Tibial nerve (tissue), 4 donors: ENCODE measurements at regions not wholly inside any gene's neighbourhood (a gene's known extent, or its start where the extent isn't known, plus 50 kb on each side); places are given as distances from the start of the nearest gene placed in this dataset.

Experiments used
- DNase-seq, 2 donors: peaks; one replicate each; pipeline ENCODE4 v3.0.0-alpha.2; 2019; ENCODE audit warnings: low spot score in 2 of 2
- H3K27ac ChIP-seq, 4 donors: fragments of 200-600 bp; sonication (generic) in 3 of 4; one replicate each; pipeline ENCODE4 v1.5.1; 2017 to 2019; ENCODE audit warnings: mild to moderate bottlenecking in 1 of 4
- H3K27me3 ChIP-seq, 2 donors: fragments of 200-600 bp; sonication (generic) in 1 of 2; one replicate each; pipeline versions ENCODE4 v1.5.1 to v1.6.0; 2017 to 2019
- H3K36me3 ChIP-seq, 3 donors: fragments of 200-600 bp; sonication (generic); one replicate each; pipeline ENCODE4 v1.5.1; 2018 to 2019
- H3K4me1 ChIP-seq, 4 donors: fragments of 200-600 bp; sonication (generic) in 3 of 4; one replicate each; pipeline ENCODE4 v1.5.1; 2017 to 2019
- H3K4me3 ChIP-seq, 4 donors: fragments of 200-600 bp; sonication (generic) in 3 of 4; one replicate each; pipeline ENCODE4 v1.5.1; 2017 to 2019; ENCODE audit warnings: mild to moderate bottlenecking in 1 of 4, moderate library complexity in 1 of 4
- H3K9me3 ChIP-seq, 4 donors: fragments of 200-600 bp; sonication (generic) in 3 of 4; one replicate each; pipeline ENCODE4 v1.5.1; 2017 to 2019
- EP300 ChIP-seq, 2 donors: sonication (generic); formaldehyde crosslinking; IDR thresholded peaks; one replicate each; pipeline ENCODE4 v1.6.1; 2017; ENCODE audit warnings: antibody characterized with exemption in 2 of 2, mild to moderate bottlenecking in 1 of 2
- POLR2A ChIP-seq, 2 donors: fragments of 450-650 bp; IDR thresholded peaks; one replicate each; pipeline ENCODE4 v1.6.1; 2017; ENCODE audit warnings: antibody characterized with exemption in 2 of 2, mild to moderate bottlenecking in 2 of 2, moderate library complexity in 2 of 2
- WGBS, 2 donors: methylation state at CpG; one replicate each; pipeline ENCODE4 v1.1.5; 2018; 5-methylcytosine and 5-hydroxymethylcytosine counted together
- TF ChIP-seq, protein P1 (sequence below), 5 experiments: fragments of 200-600 bp in 3 of 5; fragments of 450-650 bp in 2 of 5; sonication (generic) in 3 of 5; IDR thresholded peaks; one replicate each; pipeline ENCODE4 v1.5.1; 2016 to 2019; ENCODE audit warnings: antibody characterized with exemption in 5 of 5, mild to moderate bottlenecking in 3 of 5, moderate library complexity in 2 of 5

DNA sequence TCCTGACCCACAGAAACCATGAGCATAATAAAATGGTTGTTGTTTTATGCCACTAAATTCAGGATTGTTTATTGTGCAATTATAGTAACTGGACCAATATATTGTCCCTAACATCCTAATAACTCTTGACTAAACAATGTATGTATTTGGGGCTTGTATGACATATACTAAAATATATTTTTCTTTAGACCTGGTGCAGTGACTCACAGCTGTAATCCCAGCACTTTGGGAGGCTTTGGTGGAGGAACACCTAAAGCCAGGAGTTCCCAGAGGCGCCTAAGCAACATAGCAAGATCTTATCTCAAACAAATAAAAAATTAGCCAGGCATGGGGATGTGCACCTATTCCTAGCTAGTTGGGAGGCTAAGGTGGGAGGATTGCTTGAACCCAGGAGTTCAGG, 180.4 kb downstream of the SUCNR1 start:
- H3K4me1 ChIP-seq, result no peaks in the 10 kb centered on the region
- no peak overlapping the region for H3K4me3 ChIP-seq
- WGBS, 2 donors, result 92 to 100% methylated on average over 1 of the region's 1 CpG
- DNase-seq, result no peak
- TF ChIP-seq, protein P1, sequence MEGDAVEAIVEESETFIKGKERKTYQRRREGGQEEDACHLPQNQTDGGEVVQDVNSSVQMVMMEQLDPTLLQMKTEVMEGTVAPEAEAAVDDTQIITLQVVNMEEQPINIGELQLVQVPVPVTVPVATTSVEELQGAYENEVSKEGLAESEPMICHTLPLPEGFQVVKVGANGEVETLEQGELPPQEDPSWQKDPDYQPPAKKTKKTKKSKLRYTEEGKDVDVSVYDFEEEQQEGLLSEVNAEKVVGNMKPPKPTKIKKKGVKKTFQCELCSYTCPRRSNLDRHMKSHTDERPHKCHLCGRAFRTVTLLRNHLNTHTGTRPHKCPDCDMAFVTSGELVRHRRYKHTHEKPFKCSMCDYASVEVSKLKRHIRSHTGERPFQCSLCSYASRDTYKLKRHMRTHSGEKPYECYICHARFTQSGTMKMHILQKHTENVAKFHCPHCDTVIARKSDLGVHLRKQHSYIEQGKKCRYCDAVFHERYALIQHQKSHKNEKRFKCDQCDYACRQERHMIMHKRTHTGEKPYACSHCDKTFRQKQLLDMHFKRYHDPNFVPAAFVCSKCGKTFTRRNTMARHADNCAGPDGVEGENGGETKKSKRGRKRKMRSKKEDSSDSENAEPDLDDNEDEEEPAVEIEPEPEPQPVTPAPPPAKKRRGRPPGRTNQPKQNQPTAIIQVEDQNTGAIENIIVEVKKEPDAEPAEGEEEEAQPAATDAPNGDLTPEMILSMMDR (IDR thresholded peaks at IDR 0.05), result no peak
- TF ChIP-seq POLR2A (IDR thresholded peaks at IDR 0.05) (no peak), EP300 (IDR thresholded peaks at IDR 0.05) (no peak)
- no peaks in the 10 kb centered on the region for H3K27me3 ChIP-seq
- no peaks in the 10 kb centered on the region for H3K9me3 ChIP-seq
- no peak overlapping the region for H3K27ac ChIP-seq
- no peaks in the 10 kb centered on the region for H3K36me3 ChIP-seq

- Histone ChIP-seq H3K4me3 (no peak overlapping the region), H3K27ac (no peak overlapping the region), H3K9me3 (no peaks in the 10 kb centered on the region), H3K27me3 (no peaks in the 10 kb centered on the region), H3K36me3 (no peaks in the 10 kb centered on the region), H3K4me1 (no peaks in the 10 kb centered on the region)
- DNase-seq, result no peak
- TF ChIP-seq POLR2A (IDR thresholded peaks at IDR 0.05) (no peak), EP300 (IDR thresholded peaks at IDR 0.05) (no peak)
- TF ChIP-seq, protein P1 (IDR thresholded peaks at IDR 0.05), result no peak
- 88 to 89% methylated on average over 3 of the region's 3 CpGs for WGBS, 2 donors
Observed at GRCh38 chr3:152054315-152054714, 180.9 kb downstream of the SUCNR1 start.

DNA sequence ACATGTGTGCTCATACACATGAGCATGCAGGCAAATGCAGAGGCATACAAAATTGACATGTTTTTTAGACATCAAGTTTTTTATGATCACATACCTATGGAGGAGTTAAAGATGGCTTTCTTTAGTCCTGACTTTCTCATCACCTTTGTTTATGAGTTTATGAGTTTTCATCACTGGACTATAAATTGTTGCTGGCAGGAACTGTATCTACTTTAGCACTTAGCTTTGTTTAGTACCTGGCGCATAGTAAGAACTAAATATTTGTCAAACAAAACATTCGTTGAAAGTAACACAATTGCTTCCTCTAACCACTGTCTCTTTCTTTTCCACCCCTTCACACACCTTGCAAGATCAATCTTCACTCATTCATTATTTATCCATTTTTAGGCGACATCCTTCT, 182.6 kb downstream of the SUCNR1 start:
- Histone ChIP-seq H3K9me3 (no peaks in the 10 kb centered on the region), H3K4me1 (peaks cover 0 to 7% (median 0%) of the 10 kb centered on the region in 4 donors), H3K4me3 (no peak overlapping the region), H3K27me3 (no peaks in the 10 kb centered on the region), H3K27ac (no peak overlapping the region), H3K36me3 (no peaks in the 10 kb centered on the region)
- 81 to 88% methylated on average over 3 of the region's 3 CpGs for WGBS, 2 donors
- TF ChIP-seq POLR2A (IDR thresholded peaks at IDR 0.05) (no peak), EP300 (IDR thresholded peaks at IDR 0.05) (no peak)
- TF ChIP-seq, protein P1 (IDR thresholded peaks at IDR 0.05), result no peak
- DNase-seq, result no peak

GRCh38 chr3:152056481-152056880, 183.0 kb downstream of the SUCNR1 start:
- no peak for DNase-seq
- no peaks in the 10 kb centered on the region for H3K36me3 ChIP-seq

GRCh38 chr3:152056987-152057386, 183.5 kb downstream of the SUCNR1 start:
- TF ChIP-seq POLR2A (IDR thresholded peaks at IDR 0.05), result no peak
- TF ChIP-seq, protein P1 (IDR thresholded peaks at IDR 0.05), result no peak
- no peak for TF ChIP-seq EP300 (IDR thresholded peaks at IDR 0.05)
- Histone ChIP-seq H3K27me3 (no peaks in the 10 kb centered on the region), H3K9me3 (no peaks in the 10 kb centered on the region), H3K36me3 (no peaks in the 10 kb centered on the region), H3K4me3 (no peak overlapping the region), H3K27ac (no peak overlapping the region), H3K4me1 (peaks cover 0 to 7% (median 0%) of the 10 kb centered on the region in 4 donors)
- 44 to 51% methylated on average over 3 of the region's 3 CpGs for WGBS, 2 donors
- no peak for DNase-seq

More at GRCh38 chr3:152056481-152056880, 183.0 kb downstream of the SUCNR1 start:
- H3K4me3 ChIP-seq, result no peak overlapping the region
- peaks cover 0 to 7% (median 0%) of the 10 kb centered on the region in 4 donors for H3K4me1 ChIP-seq
- H3K27ac ChIP-seq, result no peak overlapping the region
- no peaks in the 10 kb centered on the region for H3K9me3 ChIP-seq
- TF ChIP-seq POLR2A (IDR thresholded peaks at IDR 0.05), result no peak
- no peaks in the 10 kb centered on the region for H3K27me3 ChIP-seq

- H3K36me3 ChIP-seq, result no peaks in the 10 kb centered on the region
- TF ChIP-seq, protein P1 (IDR thresholded peaks at IDR 0.05), result no peak
- no peak for TF ChIP-seq POLR2A (IDR thresholded peaks at IDR 0.05)
- no peak for TF ChIP-seq EP300 (IDR thresholded peaks at IDR 0.05)
- H3K27me3 ChIP-seq, result no peaks in the 10 kb centered on the region
- no peak overlapping the region for H3K4me3 ChIP-seq
- H3K27ac ChIP-seq, result no peak overlapping the region
- H3K9me3 ChIP-seq, result no peaks in the 10 kb centered on the region
- DNase-seq, result no peak
- peaks cover 0 to 7% (median 0%) of the 10 kb centered on the region in 4 donors for H3K4me1 ChIP-seq
- WGBS, 2 donors, result 75 to 87% methylated on average over 2 of the region's 2 CpGs
Observed at GRCh38 chr3:152058856-152059255, 185.4 kb downstream of the SUCNR1 start.
